ENCODE measurements at regions not wholly inside any gene's neighbourhood (a gene's known extent, or its start where the extent isn't known, plus 50 kb on each side); places are given as distances from the start of the nearest gene placed in this dataset.

- H3K4me1 ChIP-seq (ENCODE audit: low read length): no peaks in the 10 kb centered on the region
- H3K4me2 ChIP-seq (ENCODE audit: low read depth, low read length): no peak overlapping the region
- peaks cover 15% of the 10 kb centered on the region; the same call in 1 of the 2 replicates for H3K27me3 ChIP-seq (replicated peaks; ENCODE audit: insufficient read depth, low read length)
- no peak overlapping the region for H3K27ac ChIP-seq (ENCODE audit: low read length)
- H3F3A ChIP-seq (ENCODE audit: insufficient read depth, low read length): no peaks in the 10 kb centered on the region
- TF ChIP-seq CTCF (IDR thresholded peaks at IDR 0.05; ENCODE audit: low read length) (no peak), EZH2phosphoT487 (IDR thresholded peaks at IDR 0.05; ENCODE audit: low read length) (no peak)
- H3K9ac ChIP-seq (ENCODE audit: low read length): no peak overlapping the region
- H3K79me2 ChIP-seq (ENCODE audit: low read length): no peaks in the 10 kb centered on the region
- no peak for DNase-seq
- H3K9me3 ChIP-seq (replicated peaks; ENCODE audit: insufficient read depth, low read length): no peaks in the 10 kb centered on the region
- H4K20me1 ChIP-seq (ENCODE audit: insufficient read depth, low read length): no peaks in the 10 kb centered on the region
- no peaks in the 10 kb centered on the region for H3K36me3 ChIP-seq (replicated peaks; ENCODE audit: insufficient read depth, low read length)
- H2AFZ ChIP-seq (ENCODE audit: low read length): no peak overlapping the region
- no peak overlapping the region for H3K4me3 ChIP-seq (ENCODE audit: low read length)
- no peaks in the 10 kb centered on the region for H3K9me2 ChIP-seq (replicated peaks; ENCODE audit: insufficient read depth, low read length)
Observed at GRCh38 chr21:38942748-38943211, 137.1 kb downstream of the ETS2 start.

GRCh38 chr21:38938769-38939168 lies 133.0 kb downstream of the ETS2 start:
- Histone ChIP-seq H3K36me3 (replicated peaks; ENCODE audit: insufficient read depth, low read length) (no peaks in the 10 kb centered on the region), H3K9me2 (replicated peaks; ENCODE audit: insufficient read depth, low read length) (no peaks in the 10 kb centered on the region), H3K9ac (ENCODE audit: low read length) (no peak overlapping the region), H3F3A (ENCODE audit: insufficient read depth, low read length) (no peaks in the 10 kb centered on the region), H3K27ac (ENCODE audit: low read length) (no peak overlapping the region), H3K27me3 (replicated peaks; ENCODE audit: insufficient read depth, low read length) (no peaks in the 10 kb centered on the region), H3K4me2 (ENCODE audit: low read depth, low read length) (no peak overlapping the region), H3K9me3 (replicated peaks; ENCODE audit: insufficient read depth, low read length) (no peaks in the 10 kb centered on the region), H3K4me3 (ENCODE audit: low read length) (no peak overlapping the region), H3K4me1 (ENCODE audit: low read length) (no peaks in the 10 kb centered on the region), H4K20me1 (ENCODE audit: insufficient read depth, low read length) (no peaks in the 10 kb centered on the region), H3K79me2 (ENCODE audit: low read length) (no peaks in the 10 kb centered on the region), H2AFZ (ENCODE audit: low read length) (no peak overlapping the region)
- TF ChIP-seq EZH2 (optimal IDR thresholded peaks at IDR 0.05; ENCODE audit: low read depth, low read length): no peak
- no peak for TF ChIP-seq CTCF (IDR thresholded peaks at IDR 0.05; ENCODE audit: low read length)
- TF ChIP-seq EZH2phosphoT487 (IDR thresholded peaks at IDR 0.05; ENCODE audit: low read length): no peak
- no peak for DNase-seq

GRCh38 chr21:38938343-38938742 lies 132.6 kb downstream of the ETS2 start:
- Histone ChIP-seq H3K9me3 (replicated peaks; ENCODE audit: insufficient read depth, low read length) (no peaks in the 10 kb centered on the region), H3K4me1 (ENCODE audit: low read length) (no peaks in the 10 kb centered on the region), H4K20me1 (ENCODE audit: insufficient read depth, low read length) (no peaks in the 10 kb centered on the region), H3K9ac (ENCODE audit: low read length) (no peak overlapping the region), H3K79me2 (ENCODE audit: low read length) (no peaks in the 10 kb centered on the region), H3K4me3 (ENCODE audit: low read length) (no peak overlapping the region), H3F3A (ENCODE audit: insufficient read depth, low read length) (no peaks in the 10 kb centered on the region), H3K4me2 (ENCODE audit: low read depth, low read length) (no peak overlapping the region), H2AFZ (ENCODE audit: low read length) (no peak overlapping the region), H3K27ac (ENCODE audit: low read length) (no peak overlapping the region), H3K9me2 (replicated peaks; ENCODE audit: insufficient read depth, low read length) (no peaks in the 10 kb centered on the region), H3K36me3 (replicated peaks; ENCODE audit: insufficient read depth, low read length) (no peaks in the 10 kb centered on the region), H3K27me3 (replicated peaks; ENCODE audit: insufficient read depth, low read length) (no peaks in the 10 kb centered on the region)
- TF ChIP-seq CTCF (IDR thresholded peaks at IDR 0.05; ENCODE audit: low read length) (no peak), EZH2 (optimal IDR thresholded peaks at IDR 0.05; ENCODE audit: low read depth, low read length) (no peak), EZH2phosphoT487 (IDR thresholded peaks at IDR 0.05; ENCODE audit: low read length) (no peak)
- peak; percentile 33 for DNase-seq

All from MM.1S (cell line).